Liver (tissue), 8 donors: ENCODE measurements at regions not wholly inside any gene's neighbourhood (a gene's known extent, or its start where the extent isn't known, plus 50 kb on each side); places are given as distances from the start of the nearest gene placed in this dataset.
"Not testable (repeated sequence)": the region's sequence is repeated elsewhere in the genome, so short reads cannot be mapped to it uniquely, and the experiment has no call there.

Experiments
- DNase-seq: peaks from one replicate; pipeline ENCODE4 v3.0.0-alpha.2; 2017; ENCODE audit warnings: low spot score
- H3K27ac ChIP-seq, 2 donors: one replicate each; pipeline ENCODE4 v1.7.0; 2013; ENCODE audit warnings: inconsistent platforms in 2 of 2, low read length in 2 of 2, control low read depth in 1 of 2, low read depth in 1 of 2, mild to moderate bottlenecking in 1 of 2
- H3K27me3 ChIP-seq, 4 donors: one replicate each; pipeline versions ENCODE4 v1.6.1 to v1.7.0; 2013; ENCODE audit warnings: low read length in 3 of 4, inconsistent platforms in 1 of 4, mild to moderate bottlenecking in 1 of 4, moderate library complexity in 1 of 4; ENCODE audit not compliant: control insufficient read depth in 4 of 4, insufficient read depth in 4 of 4
- H3K36me3 ChIP-seq, 4 donors: one replicate each; pipeline versions ENCODE4 v1.6.1 to v1.7.0; 2013; ENCODE audit warnings: low read length in 3 of 4, mild to moderate bottlenecking in 3 of 4, low read depth in 1 of 4, moderate library complexity in 1 of 4; ENCODE audit not compliant: control insufficient read depth in 4 of 4, insufficient read depth in 3 of 4
- H3K4me1 ChIP-seq, 4 donors: one replicate each; pipeline versions ENCODE4 v1.6.1 to v1.7.0; 2013; ENCODE audit warnings: low read length in 3 of 4, mild to moderate bottlenecking in 3 of 4, moderate library complexity in 1 of 4; ENCODE audit not compliant: control insufficient read depth in 4 of 4, insufficient read depth in 4 of 4
- H3K4me3 ChIP-seq, 3 donors: one replicate each; pipeline versions ENCODE4 v1.6.1 to v1.7.0; 2013; ENCODE audit warnings: low read length in 3 of 3, control low read depth in 1 of 3, low read depth in 1 of 3, mild to moderate bottlenecking in 1 of 3
- H3K9ac ChIP-seq, 2 donors: one replicate each; pipeline ENCODE4 v1.7.0; 2013; ENCODE audit warnings: low read length in 2 of 2, mild to moderate bottlenecking in 2 of 2, moderate library complexity in 2 of 2, control low read depth in 1 of 2, low read depth in 1 of 2
- H3K9me3 ChIP-seq, 4 donors: one replicate each; pipeline versions ENCODE4 v1.6.1 to v1.7.0; 2013; ENCODE audit warnings: low read length in 3 of 4; ENCODE audit not compliant: control insufficient read depth in 4 of 4
- FOXA1 ChIP-seq: IDR thresholded peaks from 2 replicates; pipeline ENCODE4 v1.6.1; 2016; ENCODE audit warnings: antibody characterized with exemption
- FOXA2 ChIP-seq: IDR thresholded peaks from 2 replicates; pipeline ENCODE4 v1.6.1; 2016; ENCODE audit warnings: antibody characterized with exemption
- HNF4A ChIP-seq, 2 donors: conservative IDR thresholded peaks; 2 replicates each; pipeline ENCODE4 v1.6.1; 2016; ENCODE audit warnings: antibody characterized with exemption in 2 of 2, mild to moderate bottlenecking in 2 of 2
- HNF4G ChIP-seq: IDR thresholded peaks from 2 replicates; pipeline ENCODE4 v1.6.1; 2016; ENCODE audit warnings: antibody characterized with exemption
- JUND ChIP-seq, 2 donors: IDR thresholded peaks; 2 replicates each; pipeline ENCODE4 v1.6.1; 2016; ENCODE audit warnings: antibody characterized with exemption in 2 of 2
- NR2F2 ChIP-seq: IDR thresholded peaks from 2 replicates; pipeline ENCODE4 v1.6.1; 2016; ENCODE audit warnings: antibody characterized with exemption
- RAD21 ChIP-seq, 2 donors: IDR thresholded peaks; 2 replicates each; pipeline ENCODE4 v1.6.1; 2016; ENCODE audit warnings: antibody characterized with exemption in 2 of 2, mild to moderate bottlenecking in 2 of 2
- RXRA ChIP-seq, 2 donors: IDR thresholded peaks; 2 replicates each; pipeline ENCODE4 v1.6.1; 2017 to 2018; ENCODE audit warnings: antibody characterized with exemption in 2 of 2, mild to moderate bottlenecking in 1 of 2
- SP1 ChIP-seq: IDR thresholded peaks from 2 replicates; pipeline ENCODE4 v1.6.1; 2018; ENCODE audit warnings: antibody characterized with exemption, mild to moderate bottlenecking
- TAF1 ChIP-seq: conservative IDR thresholded peaks from 2 replicates; pipeline ENCODE4 v1.6.1; 2016; ENCODE audit warnings: antibody characterized with exemption, mild to moderate bottlenecking
- YY1 ChIP-seq: IDR thresholded peaks from 2 replicates; pipeline ENCODE4 v1.6.1; 2016; ENCODE audit warnings: antibody characterized with exemption, mild to moderate bottlenecking
- ZBTB33 ChIP-seq: IDR thresholded peaks from 2 replicates; pipeline ENCODE4 v1.6.1; 2016; ENCODE audit warnings: antibody characterized with exemption
- WGBS: extraction: QIAGEN DNeasy Blood & Tissue Kit; methylation state at CpG from one replicate; pipeline ENCODE4 v1.1.7; 2013; 5-methylcytosine and 5-hydroxymethylcytosine counted together
- TF ChIP-seq, protein P1 (sequence below): IDR thresholded peaks from 2 replicates; pipeline ENCODE4 v1.6.1; 2016; ENCODE audit warnings: antibody characterized with exemption
- TF ChIP-seq, protein P2 (sequence below): IDR thresholded peaks from 2 replicates; pipeline ENCODE4 v1.6.1; 2016; ENCODE audit warnings: antibody characterized with exemption
- TF ChIP-seq, protein P3 (sequence below): fragments of 150-350 bp; IDR thresholded peaks from 2 replicates; pipeline ENCODE4 v1.5.1; 2017; ENCODE audit warnings: improper control_type of control experiment, low read depth, low read length; ENCODE audit not compliant: missing input control
- donor health status: healthy.
- donor health status: healthy.
- donor health status: healthy.
- donor health status: healthy.
- donor health status: healthy.

DNA sequence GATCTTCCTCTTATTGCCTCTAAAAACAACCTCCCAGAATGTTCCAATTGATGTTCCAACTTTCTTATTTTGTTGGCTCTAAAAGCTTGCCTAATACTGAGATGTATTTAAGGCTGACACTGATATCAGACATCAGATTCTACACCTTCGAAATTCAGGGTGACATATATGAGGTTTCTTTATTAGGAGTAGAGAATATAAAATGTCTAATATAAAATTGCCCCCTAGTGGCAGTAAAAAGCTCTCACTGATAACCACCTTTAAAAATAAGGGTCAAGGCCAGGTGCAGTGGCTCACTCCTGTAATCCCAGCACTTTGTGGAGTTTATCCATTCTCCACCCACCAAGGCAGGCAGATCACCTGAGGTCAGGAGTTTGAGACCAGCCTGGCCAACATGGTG is 789.7 kb upstream of the SLC39A10 start:
- no peak for DNase-seq
- TF ChIP-seq, protein P1, sequence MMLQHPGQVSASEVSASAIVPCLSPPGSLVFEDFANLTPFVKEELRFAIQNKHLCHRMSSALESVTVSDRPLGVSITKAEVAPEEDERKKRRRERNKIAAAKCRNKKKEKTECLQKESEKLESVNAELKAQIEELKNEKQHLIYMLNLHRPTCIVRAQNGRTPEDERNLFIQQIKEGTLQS = no peak
- TF ChIP-seq, protein P2, sequence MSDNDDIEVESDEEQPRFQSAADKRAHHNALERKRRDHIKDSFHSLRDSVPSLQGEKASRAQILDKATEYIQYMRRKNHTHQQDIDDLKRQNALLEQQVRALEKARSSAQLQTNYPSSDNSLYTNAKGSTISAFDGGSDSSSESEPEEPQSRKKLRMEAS = no peak
- no peak for TF ChIP-seq ZBTB33
- TF ChIP-seq RAD21 (IDR thresholded peaks at IDR 0.05) = peak; percentile 24 to 37
- TF ChIP-seq, protein P3, sequence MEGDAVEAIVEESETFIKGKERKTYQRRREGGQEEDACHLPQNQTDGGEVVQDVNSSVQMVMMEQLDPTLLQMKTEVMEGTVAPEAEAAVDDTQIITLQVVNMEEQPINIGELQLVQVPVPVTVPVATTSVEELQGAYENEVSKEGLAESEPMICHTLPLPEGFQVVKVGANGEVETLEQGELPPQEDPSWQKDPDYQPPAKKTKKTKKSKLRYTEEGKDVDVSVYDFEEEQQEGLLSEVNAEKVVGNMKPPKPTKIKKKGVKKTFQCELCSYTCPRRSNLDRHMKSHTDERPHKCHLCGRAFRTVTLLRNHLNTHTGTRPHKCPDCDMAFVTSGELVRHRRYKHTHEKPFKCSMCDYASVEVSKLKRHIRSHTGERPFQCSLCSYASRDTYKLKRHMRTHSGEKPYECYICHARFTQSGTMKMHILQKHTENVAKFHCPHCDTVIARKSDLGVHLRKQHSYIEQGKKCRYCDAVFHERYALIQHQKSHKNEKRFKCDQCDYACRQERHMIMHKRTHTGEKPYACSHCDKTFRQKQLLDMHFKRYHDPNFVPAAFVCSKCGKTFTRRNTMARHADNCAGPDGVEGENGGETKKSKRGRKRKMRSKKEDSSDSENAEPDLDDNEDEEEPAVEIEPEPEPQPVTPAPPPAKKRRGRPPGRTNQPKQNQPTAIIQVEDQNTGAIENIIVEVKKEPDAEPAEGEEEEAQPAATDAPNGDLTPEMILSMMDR = peak; percentile 25
- no peak for TF ChIP-seq FOXA1
- TF ChIP-seq RXRA (IDR thresholded peaks at IDR 0.05) = no peak
- TF ChIP-seq JUND (IDR thresholded peaks at IDR 0.05) = no peak
- TF ChIP-seq TAF1 = no peak
- TF ChIP-seq FOXA2 = no peak
- TF ChIP-seq SP1 = no peak
- TF ChIP-seq HNF4G = no peak
- no peaks in the 10 kb centered on the region for H3K36me3 ChIP-seq
- H3K4me3 ChIP-seq = no peak overlapping the region
- H3K9ac ChIP-seq = no peak overlapping the region
- H3K27me3 ChIP-seq = peaks cover 0 to 3% (median 0%) of the 10 kb centered on the region in 4 donors
- H3K27ac ChIP-seq = no peak overlapping the region
- no peaks in the 10 kb centered on the region for H3K4me1 ChIP-seq
- no peaks in the 10 kb centered on the region for H3K9me3 ChIP-seq
- 57% methylated on average over 1 of the region's 1 CpG for WGBS

GRCh38 chr2:194854941-194855340 is 802.1 kb upstream of the SLC39A10 start:
- Histone ChIP-seq H3K9ac (no peak overlapping the region), H3K4me3 (no peak overlapping the region), H3K4me1 (no peaks in the 10 kb centered on the region), H3K27me3 (no peaks in the 10 kb centered on the region), H3K36me3 (no peaks in the 10 kb centered on the region), H3K27ac (no peak overlapping the region), H3K9me3 (no peaks in the 10 kb centered on the region)
- 76% methylated on average over 5 of the region's 5 CpGs for WGBS
- TF ChIP-seq HNF4A (conservative IDR thresholded peaks at IDR 0.05) (no peak), SP1 (no peak), RAD21 (IDR thresholded peaks at IDR 0.05) (no peak), FOXA1 (no peak), FOXA2 (no peak), HNF4G (no peak)
- TF ChIP-seq, protein P2 = no peak
- DNase-seq = no peak

DNA sequence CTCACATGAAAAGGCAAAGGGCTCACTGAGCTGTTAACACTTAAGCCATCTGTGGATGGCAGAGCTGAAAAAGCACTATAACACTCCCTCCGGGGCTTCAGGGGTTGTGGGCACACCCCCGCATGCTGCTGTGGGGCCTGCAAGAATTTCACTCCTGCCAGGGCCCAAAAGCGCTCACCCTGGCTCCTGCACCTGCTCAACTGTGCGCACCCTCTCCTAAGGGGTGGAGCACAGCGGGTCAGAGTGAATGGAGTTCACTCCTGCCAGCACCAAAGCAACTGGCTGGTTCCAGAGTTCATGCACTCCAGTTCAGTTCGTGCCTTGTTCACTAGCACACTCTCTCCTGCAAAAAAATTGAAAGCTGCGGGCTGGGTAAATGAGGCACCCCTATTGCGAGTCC is 814.2 kb upstream of the SLC39A10 start:
- Histone ChIP-seq H3K36me3 (no peaks in the 10 kb centered on the region), H3K27me3 (no peaks in the 10 kb centered on the region), H3K27ac (no peak overlapping the region), H3K9ac (no peak overlapping the region), H3K4me3 (no peak overlapping the region), H3K4me1 (no peaks in the 10 kb centered on the region), H3K9me3 (no peaks in the 10 kb centered on the region)
- WGBS = 70% methylated on average over 8 of the region's 8 CpGs
- TF ChIP-seq YY1 (no peak), RAD21 (IDR thresholded peaks at IDR 0.05) (no peak), ZBTB33 (no peak), HNF4G (no peak), NR2F2 (no peak)
- TF ChIP-seq, protein P2 = no peak
- TF ChIP-seq, protein P1 = no peak
- no peak for DNase-seq

DNA sequence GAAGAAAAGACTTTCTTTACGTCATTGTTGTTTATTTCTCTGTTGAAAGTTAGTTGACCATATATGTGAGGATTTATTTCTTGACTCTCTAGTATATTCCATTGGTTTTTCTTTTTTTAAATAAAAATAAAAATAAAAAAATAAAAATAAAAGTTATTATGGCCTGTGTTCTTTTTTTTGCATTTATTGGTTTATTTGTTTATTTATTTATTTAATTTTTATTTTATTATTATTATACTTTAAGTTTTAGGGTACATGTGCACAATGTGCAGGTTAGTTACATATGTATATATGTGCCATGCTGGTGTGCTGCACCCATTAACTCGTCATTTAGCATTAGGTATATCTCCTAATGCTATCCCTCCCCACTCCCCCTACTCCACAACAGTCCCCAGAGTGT is 822.7 kb upstream of the SLC39A10 start:
- H3K4me3 ChIP-seq, H3K9ac ChIP-seq: not testable (repeated sequence)
- WGBS = 63% methylated on average over 2 of the region's 2 CpGs

More for the DNA sequence above, 822.7 kb upstream of the SLC39A10 start:
- not testable (repeated sequence) for H3K27ac ChIP-seq, H3K9me3 ChIP-seq, H3K4me1 ChIP-seq, DNase-seq, H3K36me3 ChIP-seq, H3K27me3 ChIP-seq
